Transverse colon (tissue), 4 donors: ENCODE measurements at regions not wholly inside any gene's neighbourhood (a gene's known extent, or its start where the extent isn't known, plus 50 kb on each side); places are given as distances from the start of the nearest gene placed in this dataset.

Experiments used
- CTCF ChIP-seq, 5 experiments: fragments of 200-600 bp in 3 of 5; fragments of 450-650 bp in 2 of 5; sonication (generic) in 3 of 5; IDR thresholded peaks; 1 replicate in 2 of 5; 2 replicates in 3 of 5; pipeline ENCODE4 v1.5.1; 2016 to 2017; ENCODE audit warnings: antibody characterized with exemption in 5 of 5, inconsistent platforms in 3 of 5, mild to moderate bottlenecking in 2 of 5, moderate library complexity in 1 of 5
- EP300 ChIP-seq: sonication (generic); formaldehyde crosslinking; IDR thresholded peaks from one replicate; pipeline ENCODE4 v1.6.1; 2017; ENCODE audit warnings: antibody characterized with exemption, low read depth
- POLR2A ChIP-seq: fragments of 450-650 bp; IDR thresholded peaks from one replicate; pipeline ENCODE4 v1.6.1; 2016; ENCODE audit warnings: antibody characterized with exemption, mild to moderate bottlenecking, moderate library complexity
- POLR2AphosphoS5 ChIP-seq, 3 donors: sonication (generic); formaldehyde crosslinking; IDR thresholded peaks; one replicate each; pipeline ENCODE4 v1.6.1; 2016; ENCODE audit warnings: antibody characterized with exemption in 3 of 3

GRCh38 chr6:6738922-6739716, 150.6 kb downstream of the LY86 start:
- TF ChIP-seq CTCF (IDR thresholded peaks at IDR 0.05) = no peak
- no peak for TF ChIP-seq EP300
- no peak for TF ChIP-seq POLR2A
- no peak for TF ChIP-seq POLR2AphosphoS5 (IDR thresholded peaks at IDR 0.05)
